GM12878 (cell line): ENCODE measurements at regions not wholly inside any gene's neighbourhood (a gene's known extent, or its start where the extent isn't known, plus 50 kb on each side); places are given as distances from the start of the nearest gene placed in this dataset.

Source experiments
- ATAC-seq: fragments of 200-7000 bp; cut with Tn5 transposase; 3 replicates; pipeline ENCODE4 v1.9.1; 2020; ENCODE audit warnings: mild to moderate bottlenecking, moderate library complexity
- BruUV-seq: library from RNA; stranded (reverse); fragments of 400-500 nt; replicated peaks from 2 replicates; lab custom pipeline; 2021; lab: Mats Ljungman, UMichigan
- CTCF ChIA-PET: fragments of 300-600 bp; sonication (Branson Sonifier 250); formaldehyde crosslinking; extraction: SDS; loops from one replicate; lab custom pipeline; 2021; ENCODE audit warnings: inconsistent platforms; lab: Yijun Ruan, JAX
- POLR2A ChIA-PET: fragments of 350-600 bp; formaldehyde crosslinking; extraction: SDS; loops from one replicate; lab custom pipeline; 2021; ENCODE audit warnings: inconsistent platforms; lab: Charles Lee
- RAD21 ChIA-PET: fragments of 300-600 bp; sonication (Branson Sonifier 250); formaldehyde crosslinking; loops from one replicate; lab custom pipeline; 2023; ENCODE audit warnings: antibody characterized with exemption; ENCODE audit not compliant: unreplicated experiment; lab: Charles Lee
- SMC1A ChIA-PET: fragments of 300-600 bp; sonication (Branson Sonifier 250); formaldehyde crosslinking; loops from one replicate; lab custom pipeline; 2023; ENCODE audit not compliant: unreplicated experiment, uncharacterized antibody; lab: Charles Lee
- DNase-seq: peaks from one replicate; pipeline ENCODE4 v3.0.0-alpha.2; 2011; ENCODE audit warnings: low read depth, low spot score
- FAIRE-seq: peaks from 3 replicates; lab custom pipeline; 2011; peaks lifted over from hg19 to GRCh38; lab: Jason Lieb, UNC
- H2AFZ ChIP-seq: 2 replicates; pipeline ENCODE4 v1.6.0; 2011; ENCODE audit warnings: low read depth, low read length, control low read depth; ENCODE audit not compliant: control insufficient read depth
- H3K27ac ChIP-seq: 2 replicates; pipeline ENCODE4 v1.5.1; 2011; ENCODE audit warnings: control low read depth; ENCODE audit not compliant: control insufficient read depth, insufficient read depth
- H3K27me3 ChIP-seq, 2 experiments: replicated peaks in 1 of 2; 2 replicates each; pipeline versions ENCODE4 v1.6.0 to v1.6.1; 2011; ENCODE audit warnings: low read length in 1 of 2; ENCODE audit not compliant: control insufficient read depth in 2 of 2, insufficient read depth in 2 of 2
- H3K36me3 ChIP-seq, 2 experiments: 2 replicates each; pipeline ENCODE4 v1.5.1; 2011; ENCODE audit warnings: low read length in 1 of 2; ENCODE audit not compliant: control insufficient read depth in 2 of 2, insufficient read depth in 2 of 2
- H3K4me1 ChIP-seq: 2 replicates; pipeline ENCODE4 v1.6.1; 2011; ENCODE audit warnings: mild to moderate bottlenecking, low read length, moderate library complexity, mixed read lengths; ENCODE audit not compliant: control insufficient read depth, insufficient read depth
- H3K4me2 ChIP-seq: 2 replicates; pipeline ENCODE4 v1.6.0; 2011; ENCODE audit warnings: control low read depth; ENCODE audit not compliant: control insufficient read depth, insufficient read depth
- H3K4me3 ChIP-seq: fragments of 200-600 bp; sonication (generic); 2 replicates; pipeline ENCODE4 v1.5.1; 2016
- H3K79me2 ChIP-seq: 2 replicates; pipeline ENCODE4 v1.6.0; 2011; ENCODE audit warnings: low read length; ENCODE audit not compliant: control insufficient read depth, insufficient read depth
- H3K9ac ChIP-seq: 2 replicates; pipeline ENCODE4 v1.8.0; 2011; ENCODE audit warnings: low read length, control low read depth, mixed read lengths; ENCODE audit not compliant: control insufficient read depth, insufficient read depth
- H3K9me3 ChIP-seq: replicated peaks from 3 replicates; pipeline ENCODE4 v1.5.1; 2011; ENCODE audit warnings: mild to moderate bottlenecking, low read length; ENCODE audit not compliant: control insufficient read depth, insufficient read depth
- H4K20me1 ChIP-seq: 2 replicates; pipeline ENCODE4 v1.6.0; 2011; ENCODE audit not compliant: control insufficient read depth, insufficient read depth
- CEBPB ChIP-seq, 2 experiments: fragments of 150-350 bp in 1 of 2; IDR thresholded peaks; 2 replicates each; pipeline ENCODE4 v1.6.1; 2012 to 2014; ENCODE audit warnings: low read depth in 2 of 2, low read length in 2 of 2, borderline replicate concordance in 1 of 2, inconsistent platforms in 1 of 2
- CREB1 ChIP-seq: IDR thresholded peaks from 2 replicates; pipeline ENCODE4 v1.6.1; 2012; ENCODE audit warnings: low read depth, mild to moderate bottlenecking, inconsistent platforms
- E4F1 ChIP-seq: fragments of 450-650 bp; IDR thresholded peaks from 2 replicates; pipeline ENCODE4 v1.6.1; 2018; ENCODE audit warnings: borderline replicate concordance, mild to moderate bottlenecking; ENCODE audit not compliant: partially characterized antibody
- EED ChIP-seq: sonication (generic); IDR thresholded peaks from 2 replicates; pipeline ENCODE4 v1.6.1; 2016; ENCODE audit warnings: antibody characterized with exemption, low read depth
- IKZF2 ChIP-seq, 2 experiments: fragments of 450-650 bp; IDR thresholded peaks; 2 replicates each; pipeline ENCODE4 v1.6.1; 2017; ENCODE audit warnings: mild to moderate bottlenecking in 2 of 2, moderate library complexity in 2 of 2
- IRF3 ChIP-seq: fragments of 450-650 bp; IDR thresholded peaks from 2 replicates; pipeline ENCODE4 v1.6.1; 2014; ENCODE audit warnings: mild to moderate bottlenecking
- KDM1A ChIP-seq: fragments of 200-600 bp; sonication (generic); IDR thresholded peaks from 2 replicates; pipeline ENCODE4 v1.6.1; 2016; ENCODE audit warnings: borderline replicate concordance
- NRF1 ChIP-seq: conservative IDR thresholded peaks from 2 replicates; pipeline ENCODE4 v1.6.1; 2011; ENCODE audit warnings: mild to moderate bottlenecking, low read depth, low read length, improper control_type of control experiment
- PAX5 ChIP-seq: IDR thresholded peaks from 2 replicates; pipeline ENCODE4 v1.6.1; 2011; ENCODE audit warnings: low read depth, low read length, borderline replicate concordance
- PML ChIP-seq: IDR thresholded peaks from 2 replicates; pipeline ENCODE4 v1.6.1; 2012; ENCODE audit warnings: low read length, inconsistent platforms
- POLR2AphosphoS2 ChIP-seq: IDR thresholded peaks from 2 replicates; pipeline ENCODE4 v1.6.1; 2011; ENCODE audit warnings: low read depth, mild to moderate bottlenecking, low read length, improper control_type of control experiment, moderate library complexity
- RB1 ChIP-seq: fragments of 450-650 bp; formaldehyde crosslinking; IDR thresholded peaks from 2 replicates; pipeline ENCODE4 v1.6.1; 2017; ENCODE audit warnings: mild to moderate bottlenecking, borderline replicate concordance
- SIN3A ChIP-seq: IDR thresholded peaks from 2 replicates; pipeline ENCODE4 v1.6.1; 2012; ENCODE audit warnings: low read depth, low read length, improper control_type of control experiment
- SMC3 ChIP-seq: IDR thresholded peaks from 2 replicates; pipeline ENCODE4 v1.6.1; 2011; ENCODE audit warnings: low read length, improper control_type of control experiment, borderline replicate concordance
- SUPT20H ChIP-seq: IDR thresholded peaks from 2 replicates; pipeline ENCODE4 v1.6.1; 2011; ENCODE audit warnings: low read depth, mild to moderate bottlenecking, low read length, moderate library complexity, borderline replicate concordance; ENCODE audit not compliant: control insufficient read depth
- WGBS: methylation state at CpG from one replicate; pipeline ENCODE4 v1.1.6; 2016; ENCODE audit warnings: low lambda C conversion rate; ENCODE audit not compliant: insufficient replicate concordance, insufficient coverage; ENCODE audit errors: missing lambda C conversion rate; 5-methylcytosine and 5-hydroxymethylcytosine counted together
- in situ Hi-C: fragments of 300-500 bp; cut with MboI; formaldehyde crosslinking; loops from 9 replicates; pipeline ENCODE4 v1.14.3; 2018; ENCODE audit warnings: mixed read lengths
- intact Hi-C: fragments of 100-400 bp; cut with micrococcal nuclease; formaldehyde crosslinking; loops from one replicate; pipeline ENCODE4 v1.14.2; 2022; ENCODE audit not compliant: unreplicated experiment

GRCh38 chr2:175468431-175469098 lies 287.1 kb upstream of the ATP5MC3 start:
- TF ChIP-seq KDM1A, result no peak
- no peak for TF ChIP-seq CREB1
- TF ChIP-seq SMC3, result no peak
- no peak for TF ChIP-seq PAX5
- no peak for TF ChIP-seq NRF1
- TF ChIP-seq RB1, result no peak
- no peak for TF ChIP-seq PML
- TF ChIP-seq E4F1, result no peak
- no peak for TF ChIP-seq EED
- TF ChIP-seq SUPT20H, result no peak
- TF ChIP-seq IKZF2 (IDR thresholded peaks at IDR 0.05), result no peak
- no peak for TF ChIP-seq IRF3
- no peak for TF ChIP-seq SIN3A
- TF ChIP-seq POLR2AphosphoS2, result no peak
- no peak for TF ChIP-seq CEBPB (IDR thresholded peaks at IDR 0.05; ENCODE audit: borderline replicate concordance in 1 of 2, low read depth in 2 of 2, low read length in 2 of 2)
- no peaks in the 10 kb centered on the region for H3K27me3 ChIP-seq
- DNase-seq (no peak), FAIRE-seq (no peak), ATAC-seq (no peak)
- CTCF ChIA-PET, result no interaction called here
- POLR2A ChIA-PET, result no interaction called here
- RAD21 ChIA-PET, result no interaction called here
- no peaks in the 10 kb centered on the region for H3K4me1 ChIP-seq
- SMC1A ChIA-PET, result no interaction called here
- H3K36me3 ChIP-seq, result no peaks in the 10 kb centered on the region
- H3K9ac ChIP-seq, result no peak overlapping the region
- no peaks in the 10 kb centered on the region for H3K9me3 ChIP-seq
- H2AFZ ChIP-seq, result no peak overlapping the region
- no peak overlapping the region for H3K4me2 ChIP-seq
- no peak overlapping the region for H3K4me3 ChIP-seq
- no peaks in the 10 kb centered on the region for H3K79me2 ChIP-seq
- intact Hi-C loops (no loop called here), in situ Hi-C loops (no loop called here)
- H3K27ac ChIP-seq, result no peak overlapping the region
- BruUV-seq, result no TSS peak
- no peaks in the 10 kb centered on the region for H4K20me1 ChIP-seq
- 12% methylated on average over 7 of the region's 7 CpGs for WGBS
